GM18526 (cell line): ENCODE measurements at regions not wholly inside any gene's neighbourhood (a gene's known extent, or its start where the extent isn't known, plus 50 kb on each side); places are given as distances from the start of the nearest gene placed in this dataset.

Experiments
- POLR2A ChIP-seq: IDR thresholded peaks from 3 replicates; pipeline ENCODE4 v1.6.1; 2011; ENCODE audit not compliant: insufficient read length; ENCODE audit errors: extremely low read depth

DNA sequence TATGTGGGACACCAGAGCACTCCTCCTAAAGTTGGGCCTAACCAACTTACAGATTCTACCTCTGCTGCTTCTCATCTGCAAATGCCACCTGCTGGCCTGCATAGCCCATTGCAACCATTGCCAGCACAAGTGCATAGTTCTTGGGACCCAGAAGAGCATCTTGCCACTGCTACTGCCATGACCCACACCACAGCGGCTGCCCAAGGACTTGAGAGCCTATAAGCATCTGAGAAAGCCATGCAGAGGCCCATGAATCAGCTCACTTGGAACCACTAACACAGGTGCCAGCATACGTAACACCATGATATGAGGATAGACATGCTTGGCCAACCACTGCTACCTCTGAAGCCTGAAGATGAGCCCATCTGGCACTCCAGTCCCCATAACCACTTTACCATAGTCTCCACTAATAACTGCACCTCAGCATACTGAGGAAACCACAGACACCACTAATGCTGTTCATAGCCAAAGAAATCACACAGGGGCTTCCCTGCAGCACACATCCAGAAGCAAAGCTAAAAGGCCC lies 258.1 kb upstream of the AGTR2 start:
- no peak for TF ChIP-seq POLR2A

DNA sequence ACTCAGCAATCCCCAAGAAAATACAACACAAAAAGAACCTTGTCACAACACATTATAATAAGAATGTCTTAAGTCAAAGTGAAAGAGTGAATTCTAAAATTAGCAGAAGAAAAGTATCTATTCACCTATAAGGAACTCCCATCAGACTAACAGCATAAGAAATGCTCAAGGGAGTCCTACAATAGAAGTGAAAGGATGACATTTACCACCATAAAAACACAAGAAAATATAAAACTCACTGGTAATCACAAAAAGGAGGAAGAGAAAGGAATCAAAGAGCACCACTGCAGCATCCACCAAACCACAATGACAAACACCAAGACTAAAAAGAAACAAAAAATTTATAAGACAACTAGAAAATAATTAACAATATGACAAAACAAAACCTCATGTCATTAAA lies 257.0 kb upstream of the AGTR2 start:
- TF ChIP-seq POLR2A: no peak

DNA sequence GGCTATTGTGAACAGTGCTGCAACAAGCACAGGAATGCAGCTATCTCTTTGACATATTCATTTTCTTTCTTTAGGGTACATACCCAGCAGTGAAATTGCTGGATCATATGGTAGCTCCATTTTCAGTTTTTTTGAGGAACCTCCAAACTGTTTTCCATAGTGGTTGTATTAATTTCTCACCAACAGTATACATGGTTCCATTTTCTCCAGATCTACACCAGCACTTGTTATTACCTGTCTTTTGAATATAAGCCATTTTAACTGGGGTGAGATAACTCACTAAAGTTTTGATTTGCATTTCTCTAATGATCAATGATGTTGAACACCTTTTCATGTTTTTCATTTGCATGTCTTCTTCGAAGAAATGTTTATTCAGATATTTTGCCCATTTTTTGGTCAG lies 241.1 kb upstream of the AGTR2 start:
- TF ChIP-seq POLR2A: no peak

DNA sequence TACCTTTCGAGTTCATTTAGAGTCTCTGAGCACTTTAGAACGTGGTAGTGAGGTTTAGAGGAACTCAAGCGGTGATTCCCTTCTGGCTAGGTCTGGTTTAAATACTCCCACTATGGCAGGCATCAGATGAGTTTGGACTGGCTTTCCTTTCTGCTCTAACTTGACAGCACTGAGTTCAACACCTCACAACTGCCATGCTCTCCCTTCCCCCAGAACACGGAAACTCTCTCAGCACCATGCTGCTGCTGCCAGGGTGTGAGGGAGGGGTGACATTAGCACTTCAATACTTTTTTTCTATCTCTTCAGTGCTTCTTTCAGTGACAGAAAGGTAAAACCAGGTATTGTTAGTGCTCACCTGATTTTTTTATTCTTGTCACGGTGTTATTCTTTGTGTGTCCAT lies 234.5 kb upstream of the AGTR2 start:
- no peak for TF ChIP-seq POLR2A

DNA sequence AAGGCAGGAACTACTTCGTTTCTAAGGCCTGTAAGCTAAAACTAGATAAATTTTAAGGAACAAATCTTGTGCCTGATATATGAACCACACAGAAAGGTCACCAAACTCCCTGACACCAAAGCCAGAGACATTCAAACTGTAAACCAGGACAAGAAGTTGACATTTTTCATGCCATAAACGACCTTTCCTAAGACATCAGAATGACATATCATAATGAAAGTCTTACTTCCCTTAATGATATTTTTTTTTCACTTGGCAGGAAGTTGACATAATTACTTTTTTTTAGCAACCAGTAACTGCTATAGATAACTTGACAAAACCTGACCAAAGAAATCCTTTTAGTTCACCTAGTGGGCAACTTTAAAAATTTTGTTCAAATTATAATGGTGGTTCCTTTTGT lies 231.5 kb upstream of the AGTR2 start:
- no peak for TF ChIP-seq POLR2A

DNA sequence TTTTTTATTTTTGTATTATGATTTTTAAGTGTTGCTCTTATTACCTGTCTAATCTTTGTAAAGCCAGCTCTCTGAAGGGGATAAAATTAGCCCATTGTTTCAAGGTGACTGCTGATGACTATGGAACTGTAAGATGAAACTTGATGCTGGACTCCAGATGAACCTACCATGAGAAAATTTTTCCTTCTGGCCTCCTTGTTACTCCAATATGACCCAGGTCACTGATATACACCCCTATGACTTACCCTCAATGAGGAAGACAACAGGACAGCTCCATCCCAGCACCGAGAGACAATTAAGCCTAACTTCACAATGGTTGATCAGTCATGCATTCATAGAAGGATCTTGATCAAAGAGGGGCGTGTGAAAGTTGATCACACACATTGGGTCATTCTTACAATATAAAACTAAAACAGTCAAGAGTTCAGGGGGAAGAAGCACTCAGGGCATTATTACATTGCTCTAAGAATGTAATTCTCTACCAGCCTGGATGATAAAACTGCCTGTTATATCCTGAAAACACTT lies 230.8 kb upstream of the AGTR2 start:
- TF ChIP-seq POLR2A: no peak

DNA sequence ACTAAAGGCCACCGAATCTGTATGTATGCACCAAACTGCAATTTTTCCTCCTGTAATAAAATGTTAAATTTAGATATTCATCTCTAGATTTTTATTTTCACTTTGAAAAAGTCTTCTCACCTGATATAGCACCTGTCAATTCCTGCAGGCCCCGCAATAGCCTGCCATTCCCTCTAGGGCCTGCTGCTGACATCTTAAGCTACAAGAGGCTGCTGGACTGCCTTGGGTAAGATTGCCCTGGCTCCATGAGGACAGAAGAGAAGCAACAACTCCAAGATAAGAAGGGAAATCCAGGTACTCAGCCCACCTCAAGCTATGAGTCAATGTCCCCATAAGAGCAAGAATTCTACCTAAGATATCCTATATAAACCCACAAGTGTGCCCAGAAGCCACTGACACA lies 230.2 kb upstream of the AGTR2 start:
- no peak for TF ChIP-seq POLR2A

DNA sequence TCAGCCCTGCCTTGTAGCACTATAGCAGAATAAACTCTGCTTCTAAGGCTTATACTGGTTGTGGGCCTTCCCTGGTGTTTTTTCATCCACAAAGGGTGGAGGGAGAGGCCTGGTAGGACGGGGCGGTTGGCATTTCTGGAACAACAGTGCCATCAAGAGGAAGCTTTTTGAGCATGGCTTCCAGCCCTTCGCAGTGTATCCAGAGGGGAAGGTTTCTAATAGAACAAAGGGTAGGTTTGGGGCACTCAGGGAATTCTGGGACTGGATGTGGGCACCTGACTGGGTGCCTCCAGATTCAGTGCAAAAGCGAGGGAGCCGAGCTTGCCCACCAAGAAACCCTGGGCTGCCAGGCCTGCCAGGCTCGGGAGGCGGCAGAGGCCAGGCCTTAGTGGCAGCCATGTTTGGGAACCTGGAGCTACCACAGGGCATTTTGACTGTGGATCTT lies 229.6 kb upstream of the AGTR2 start:
- no peak for TF ChIP-seq POLR2A

DNA sequence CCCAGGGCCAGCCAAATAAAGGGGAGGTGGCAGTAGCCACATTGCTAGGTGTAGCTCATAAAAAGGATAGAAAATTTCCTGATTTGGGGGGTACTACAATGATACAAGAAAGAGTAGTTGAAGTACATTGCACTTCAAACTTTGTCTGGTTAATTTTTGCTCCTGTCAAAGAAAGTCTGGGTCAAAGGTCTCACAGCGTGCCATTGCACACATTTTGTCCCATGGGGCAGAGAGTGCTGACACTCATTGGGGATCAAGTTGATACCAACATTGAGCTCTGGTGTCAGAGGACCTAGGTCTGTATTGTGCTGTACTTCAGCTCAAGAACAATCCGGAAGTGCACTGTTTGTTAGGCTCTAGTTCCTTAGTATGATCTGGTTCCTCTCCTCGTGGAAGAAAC lies 229.2 kb upstream of the AGTR2 start:
- TF ChIP-seq POLR2A: no peak

DNA sequence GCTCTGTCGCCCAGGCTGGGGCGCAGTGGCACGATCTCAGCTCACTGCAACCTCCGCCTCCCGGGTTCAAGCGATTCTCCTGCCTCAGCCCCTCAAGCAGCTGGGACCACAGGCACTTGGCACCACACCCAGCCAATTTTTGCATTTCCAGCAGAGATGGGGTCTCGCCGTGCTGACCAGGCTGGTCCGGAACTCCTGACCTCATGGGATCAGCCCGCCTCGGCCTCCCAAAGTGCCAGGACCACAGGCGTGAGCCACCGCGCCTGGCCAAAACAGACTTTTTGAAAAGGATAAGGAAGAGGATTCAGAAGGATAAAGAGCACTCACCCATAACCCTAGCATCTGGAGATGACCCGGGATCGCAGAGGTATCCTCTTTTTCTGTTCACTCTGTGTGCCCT lies 224.5 kb upstream of the AGTR2 start:
- TF ChIP-seq POLR2A: no peak

DNA sequence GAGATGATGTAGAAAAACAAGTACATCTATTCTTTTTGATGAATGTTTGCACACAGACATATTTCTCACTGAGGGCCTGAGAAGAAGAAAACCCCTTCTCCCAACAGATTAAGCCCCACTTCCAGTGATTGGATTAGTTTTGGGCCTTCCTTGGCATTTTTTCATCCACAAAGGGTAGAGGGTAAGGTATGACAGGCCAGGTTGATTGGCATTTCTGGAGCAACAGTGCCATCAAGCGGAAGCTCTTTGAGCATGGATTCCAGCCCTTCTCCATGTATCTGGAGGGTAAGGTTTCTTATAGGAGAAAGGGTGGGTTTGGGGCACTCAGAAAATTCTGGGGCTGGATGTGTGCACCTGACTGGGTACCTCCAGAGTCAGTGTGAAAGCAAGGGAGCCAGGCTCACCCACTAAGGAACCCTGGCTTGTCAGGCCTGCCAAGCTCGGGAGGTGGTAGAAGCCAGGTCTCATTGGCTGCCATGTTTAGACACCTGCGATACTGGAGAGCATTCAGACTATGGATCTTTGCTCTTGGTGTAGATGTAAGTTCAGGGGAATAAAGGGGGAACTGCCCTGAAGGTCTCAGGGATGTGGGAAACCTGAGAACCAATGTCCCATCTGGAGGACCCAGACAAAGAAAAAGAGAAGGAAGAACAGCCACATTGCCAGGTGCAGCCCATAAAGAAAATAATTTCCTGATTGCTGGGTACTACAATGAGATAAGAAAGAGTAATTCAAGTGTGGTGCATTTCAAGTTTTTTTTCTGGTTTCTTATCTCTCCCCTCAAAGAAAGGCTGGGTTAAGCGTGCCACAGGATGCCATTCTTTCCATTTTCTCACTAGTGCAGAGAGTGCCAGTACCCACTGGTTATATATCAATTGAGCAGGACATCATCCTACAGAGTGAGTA lies 222.3 kb upstream of the AGTR2 start:
- no peak for TF ChIP-seq POLR2A

DNA sequence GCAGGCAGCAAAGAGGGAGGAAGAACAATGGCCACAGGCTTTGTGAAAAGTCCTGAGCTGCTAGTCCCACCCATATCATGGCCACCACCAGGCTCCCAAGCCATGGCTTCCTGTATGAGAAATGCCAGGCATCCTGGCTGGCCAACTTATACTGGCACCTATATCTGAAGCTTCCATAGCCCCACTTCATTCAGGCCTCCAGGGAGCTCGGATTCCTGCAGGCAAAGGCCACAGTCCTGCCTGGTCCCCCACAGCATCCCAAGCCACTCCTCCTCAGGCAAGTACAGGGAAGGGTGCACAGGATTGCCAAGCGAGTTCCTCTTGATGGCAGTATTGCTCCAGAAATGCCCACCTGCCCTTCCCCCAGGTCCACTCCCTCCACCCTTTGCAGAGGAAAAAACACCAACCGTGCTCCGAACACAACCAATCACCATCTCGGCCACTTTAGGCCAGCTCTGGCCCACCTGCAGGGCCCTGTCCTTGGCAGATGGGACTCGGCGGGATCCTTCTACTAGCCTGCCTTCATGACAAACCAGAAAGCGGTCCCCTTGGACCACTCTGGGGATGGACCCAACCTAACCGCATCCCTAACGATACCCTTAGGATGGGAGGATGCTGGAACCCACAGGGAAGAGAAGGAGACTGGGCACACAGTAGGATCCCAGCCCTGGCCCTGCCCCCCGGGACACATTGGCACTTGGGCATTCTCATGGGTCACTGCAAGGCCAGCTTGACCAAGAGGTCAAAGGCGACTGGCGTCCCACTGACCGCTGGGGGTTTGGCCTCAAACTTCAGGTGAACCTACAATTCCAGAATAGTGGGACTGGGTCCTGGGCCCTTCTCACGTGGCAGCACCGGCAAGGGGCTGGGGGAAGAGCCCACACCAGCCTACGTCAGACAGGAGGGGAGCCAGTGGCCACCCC lies 220.4 kb upstream of the AGTR2 start:
- TF ChIP-seq POLR2A: no peak

DNA sequence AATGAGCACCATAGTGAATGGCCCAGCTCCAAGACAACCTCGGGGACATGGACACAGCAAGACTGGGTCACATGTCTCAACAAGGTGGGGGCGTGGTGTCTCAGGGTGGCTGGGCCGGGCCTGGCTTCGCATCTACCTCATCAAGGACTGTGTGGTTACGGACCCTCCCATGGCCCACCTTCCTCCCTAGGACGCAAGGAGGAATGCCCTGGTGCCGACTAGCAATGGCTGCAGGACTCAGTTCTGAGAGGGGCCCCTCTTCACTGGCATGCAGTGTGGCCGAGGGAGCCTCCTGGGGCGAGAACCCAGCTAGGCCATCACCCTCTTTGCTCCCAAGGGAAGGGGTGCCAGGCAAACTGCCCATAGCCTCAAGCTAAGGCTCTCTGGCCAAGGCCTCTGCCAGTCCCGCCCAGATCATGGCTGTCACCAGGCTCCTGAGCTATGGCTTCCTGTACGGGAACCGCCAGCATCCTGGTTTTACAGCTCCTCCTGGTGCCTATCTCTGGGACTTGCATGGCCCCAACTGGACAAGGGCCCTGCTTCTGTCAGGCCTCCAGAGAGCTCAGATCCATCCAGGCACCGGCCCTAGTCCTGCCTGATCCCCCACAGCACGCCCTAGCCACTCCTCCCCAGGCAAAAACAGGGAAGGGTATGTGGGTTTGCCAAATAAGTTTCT lies 218.0 kb upstream of the AGTR2 start:
- no peak for TF ChIP-seq POLR2A

DNA sequence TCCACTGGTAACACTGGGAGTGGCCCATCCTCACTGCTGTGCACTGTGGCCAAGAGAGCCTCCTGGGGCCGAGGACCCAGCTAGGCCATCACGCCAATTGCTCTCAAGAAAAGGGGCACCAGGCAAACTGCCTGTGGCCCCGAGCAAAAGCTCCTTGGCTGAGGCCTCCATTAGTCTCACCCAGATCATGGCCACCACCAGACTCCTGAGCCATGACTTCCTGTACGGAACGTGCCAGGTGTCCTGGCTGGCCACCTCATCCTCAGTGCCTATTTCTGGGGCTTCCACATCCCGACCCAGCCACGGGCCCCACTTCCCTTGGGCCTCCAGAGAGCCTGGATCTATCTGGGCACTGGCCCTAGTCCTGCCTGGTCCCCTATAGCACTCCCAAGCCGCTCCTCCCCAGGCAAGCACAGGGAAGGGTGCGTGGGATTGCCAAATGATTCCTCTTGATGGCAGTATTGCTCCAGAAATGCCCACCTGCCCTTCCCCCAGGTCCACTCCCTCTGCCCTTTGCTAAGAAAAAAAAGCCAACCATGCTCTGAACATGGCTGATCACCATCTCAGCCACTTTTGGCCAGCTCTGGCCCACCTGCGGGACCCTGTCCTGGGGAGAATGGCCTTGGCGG lies 212.6 kb upstream of the AGTR2 start:
- no peak for TF ChIP-seq POLR2A
